H9 (cell line): ENCODE measurements at regions not wholly inside any gene's neighbourhood (a gene's known extent, or its start where the extent isn't known, plus 50 kb on each side); places are given as distances from the start of the nearest gene placed in this dataset.

Source experiments
- DNase-seq: peaks from one replicate; pipeline ENCODE4 v3.0.0-alpha.2; 2017
- H2AFZ ChIP-seq: one replicate; pipeline ENCODE4 v1.6.1; 2013; ENCODE audit warnings: mild to moderate bottlenecking, low read length, control low read depth, moderate library complexity
- H2AK5ac ChIP-seq: 2 replicates; pipeline ENCODE4 v1.6.1; 2013; ENCODE audit warnings: low read length, control low read depth, mixed read lengths; ENCODE audit not compliant: insufficient read length
- H2BK120ac ChIP-seq: one replicate; pipeline ENCODE4 v1.6.1; 2013; ENCODE audit warnings: low read depth, mild to moderate bottlenecking, low read length, control low read depth, inconsistent platforms; ENCODE audit not compliant: poor library complexity, severe bottlenecking
- H2BK12ac ChIP-seq: 2 replicates; pipeline ENCODE4 v1.6.1; 2013; ENCODE audit warnings: low read length, control low read depth, mixed read lengths, low read depth; ENCODE audit not compliant: insufficient read length
- H2BK15ac ChIP-seq: 2 replicates; pipeline ENCODE4 v1.6.1; 2013; ENCODE audit warnings: low read depth, low read length, control low read depth
- H2BK20ac ChIP-seq: one replicate; pipeline ENCODE4 v1.6.1; 2013; ENCODE audit warnings: low read depth, mild to moderate bottlenecking, low read length, control low read depth, inconsistent platforms; ENCODE audit not compliant: poor library complexity, severe bottlenecking
- H2BK5ac ChIP-seq: 2 replicates; pipeline ENCODE4 v1.6.1; 2013; ENCODE audit warnings: low read length, control low read depth, mixed read lengths; ENCODE audit not compliant: insufficient read length
- H3K14ac ChIP-seq: 2 replicates; pipeline ENCODE4 v1.6.1; 2013; ENCODE audit warnings: low read length, control low read depth; ENCODE audit not compliant: insufficient read depth
- H3K18ac ChIP-seq: 2 replicates; pipeline ENCODE4 v1.6.1; 2013; ENCODE audit warnings: low read depth, mild to moderate bottlenecking, mixed read lengths, low read length, control low read depth; ENCODE audit not compliant: insufficient read length
- H3K23ac ChIP-seq: 2 replicates; pipeline ENCODE4 v1.6.1; 2013; ENCODE audit warnings: low read length, control low read depth, mixed read lengths, low read depth; ENCODE audit not compliant: insufficient read length
- H3K23me2 ChIP-seq: 2 replicates; pipeline ENCODE4 v1.6.1; 2013; ENCODE audit warnings: low read depth, mild to moderate bottlenecking, mixed read lengths, low read length, control low read depth; ENCODE audit not compliant: insufficient read length, poor library complexity, severe bottlenecking
- H3K27ac ChIP-seq: 2 replicates; pipeline ENCODE4 v1.5.1; 2013; ENCODE audit warnings: low read length, control low read depth, mixed read lengths, low read depth; ENCODE audit not compliant: insufficient read length
- H3K27me3 ChIP-seq: 2 replicates; pipeline ENCODE4 v1.6.1; 2013; ENCODE audit warnings: low read length, control low read depth, inconsistent platforms; ENCODE audit not compliant: insufficient read depth
- H3K4ac ChIP-seq: 2 replicates; pipeline ENCODE4 v1.6.1; 2013; ENCODE audit warnings: low read depth, mild to moderate bottlenecking, control low read depth, inconsistent platforms, low read length, moderate library complexity
- H3K4me1 ChIP-seq: 2 replicates; pipeline ENCODE4 v1.6.1; 2013; ENCODE audit warnings: low read length, control low read depth, inconsistent platforms; ENCODE audit not compliant: insufficient read depth
- H3K4me2 ChIP-seq: 2 replicates; pipeline ENCODE4 v1.6.1; 2013; ENCODE audit warnings: low read length, control low read depth, mixed read lengths; ENCODE audit not compliant: insufficient read length, insufficient read depth
- H3K56ac ChIP-seq: 2 replicates; pipeline ENCODE4 v1.6.1; 2013; ENCODE audit warnings: low read depth, mild to moderate bottlenecking, mixed read lengths, low read length, control low read depth; ENCODE audit not compliant: insufficient read length
- H3K79me1 ChIP-seq: 2 replicates; pipeline ENCODE4 v1.6.1; 2013; ENCODE audit warnings: low read depth, mild to moderate bottlenecking, moderate library complexity, low read length, control low read depth, inconsistent platforms; ENCODE audit not compliant: insufficient read depth, poor library complexity, severe bottlenecking
- H3K79me2 ChIP-seq: 2 replicates; pipeline ENCODE4 v1.6.1; 2013; ENCODE audit warnings: low read length, control low read depth, inconsistent platforms; ENCODE audit not compliant: insufficient read depth
- H3K9ac ChIP-seq: 2 replicates; pipeline ENCODE4 v1.6.1; 2013; ENCODE audit warnings: low read length, control low read depth, mixed read lengths; ENCODE audit not compliant: insufficient read length; ENCODE audit errors: extremely low read depth
- H3K9me3 ChIP-seq: one replicate; pipeline ENCODE4 v1.6.1; 2013; ENCODE audit warnings: low read depth, low read length, inconsistent platforms; ENCODE audit not compliant: control insufficient read depth
- H3T11ph ChIP-seq: one replicate; pipeline ENCODE4 v1.6.1; 2013; ENCODE audit warnings: mild to moderate bottlenecking, low read length, control low read depth, inconsistent platforms
- H4K20me1 ChIP-seq: one replicate; pipeline ENCODE4 v1.6.1; 2013; ENCODE audit not compliant: control insufficient read depth, insufficient read length, insufficient read depth
- H4K5ac ChIP-seq: 2 replicates; pipeline ENCODE4 v1.6.1; 2013; ENCODE audit warnings: low read depth, mild to moderate bottlenecking, mixed read lengths, low read length, control low read depth; ENCODE audit not compliant: insufficient read length
- H4K8ac ChIP-seq: replicated peaks from 2 replicates; pipeline ENCODE4 v1.6.1; 2013; ENCODE audit warnings: low read length, control low read depth, mixed read lengths, low read depth; ENCODE audit not compliant: insufficient read length
- H4K91ac ChIP-seq: 2 replicates; pipeline ENCODE4 v1.6.1; 2013; ENCODE audit warnings: low read depth, mild to moderate bottlenecking, moderate library complexity, mixed read lengths, low read length, control low read depth; ENCODE audit not compliant: insufficient read length
- H3K27ac Mint-ChIP-seq, 3 experiments: 2 replicates in 2 of 3; 3 replicates in 1 of 3; pipeline ENCODE4 v1.8.0; 2020 to 2021; ENCODE audit warnings: mixed read lengths in 3 of 3, mild to moderate bottlenecking in 1 of 3, moderate library complexity in 1 of 3
- H3K27me3 Mint-ChIP-seq: 2 replicates; pipeline ENCODE4 v1.8.0; 2021; ENCODE audit warnings: low read depth, mild to moderate bottlenecking, moderate library complexity, mixed read lengths
- H3K36me3 Mint-ChIP-seq, 3 experiments: 2 replicates in 2 of 3; 3 replicates in 1 of 3; pipeline ENCODE4 v1.8.0; 2020 to 2021; ENCODE audit warnings: low read depth in 3 of 3, mixed read lengths in 3 of 3; ENCODE audit not compliant: insufficient read depth in 1 of 3
- H3K4me1 Mint-ChIP-seq, 2 experiments: 2 replicates each; pipeline ENCODE4 v1.8.0; 2020; ENCODE audit warnings: mixed read lengths in 2 of 2
- H3K4me3 Mint-ChIP-seq, 2 experiments: 2 replicates in 1 of 2; 3 replicates in 1 of 2; pipeline ENCODE4 v1.8.0; 2020 to 2021; ENCODE audit warnings: mild to moderate bottlenecking in 2 of 2, mixed read lengths in 2 of 2, moderate library complexity in 1 of 2
- H3K9me3 Mint-ChIP-seq, 2 experiments: 2 replicates in 1 of 2; 3 replicates in 1 of 2; pipeline ENCODE4 v1.8.0; 2020; ENCODE audit warnings: mild to moderate bottlenecking in 2 of 2, mixed read lengths in 2 of 2, moderate library complexity in 1 of 2
- WGBS: extraction: QIAGEN DNeasy Blood & Tissue Kit; methylation state at CpG from one replicate; pipeline ENCODE4 v1.1.7; 2013; ENCODE audit warnings: missing lambda C conversion rate, low lambda C conversion rate, mixed read lengths; ENCODE audit not compliant: insufficient read length; ENCODE audit errors: extremely low coverage; 5-methylcytosine and 5-hydroxymethylcytosine counted together
- TF ChIP-seq, protein P1 (sequence below): fragments of 200-600 bp; sonication (generic); conservative IDR thresholded peaks from 3 replicates; pipeline ENCODE4 v1.8.0; 2021; ENCODE audit warnings: antibody characterized with exemption, mild to moderate bottlenecking

DNA sequence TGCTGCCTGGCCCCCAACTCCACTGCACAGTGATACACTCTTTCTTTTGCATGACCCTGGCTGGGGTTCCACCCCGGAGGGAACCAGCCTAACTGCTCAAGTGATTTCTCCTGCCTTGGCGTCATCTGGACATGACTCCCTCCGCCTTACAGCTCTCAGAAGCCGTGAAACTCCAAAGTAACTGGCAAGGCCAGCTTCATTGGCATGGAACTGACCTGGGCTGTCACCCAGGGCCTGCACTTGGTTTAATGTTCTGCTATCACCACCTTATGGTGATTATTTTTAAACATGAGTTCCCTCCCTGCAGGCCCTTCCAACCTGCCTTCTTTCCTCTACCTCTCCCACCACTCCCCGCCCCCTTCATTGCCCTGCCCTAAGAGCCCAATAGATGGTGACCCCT is 139.7 kb upstream of the CDH5 start:
- Histone ChIP-seq H4K91ac (no peak overlapping the region), H2BK120ac (no peak overlapping the region), H2BK5ac (no peak overlapping the region), H3K56ac (no peak overlapping the region), H3K18ac (no peak overlapping the region), H3K23me2 (no peaks in the 10 kb centered on the region), H3K4ac (no peak overlapping the region), H3K27me3 (no peaks in the 10 kb centered on the region), H3K27ac (no peak overlapping the region), H2BK12ac (no peak overlapping the region), H3K4me2 (no peak overlapping the region), H3K9me3 (no peaks in the 10 kb centered on the region), H2BK20ac (no peak overlapping the region), H2AFZ (no peak overlapping the region), H3K79me1 (no peaks in the 10 kb centered on the region), H3T11ph (no peak overlapping the region), H3K79me2 (no peaks in the 10 kb centered on the region), H4K8ac (no peak overlapping the region), H3K23ac (no peak overlapping the region), H3K14ac (no peak overlapping the region; the same call in 1 of the 2 replicates), H3K4me1 (no peaks in the 10 kb centered on the region), H3K9ac (no peak overlapping the region), H2AK5ac (no peak overlapping the region), H4K5ac (no peak overlapping the region), H4K20me1 (no peaks in the 10 kb centered on the region), H2BK15ac (no peak overlapping the region)
- no peaks in the 10 kb centered on the region; a peak in 1 of 5 replicates for H3K9me3 Mint-ChIP-seq
- peaks cover 6% of the 10 kb centered on the region for H3K27me3 Mint-ChIP-seq
- H3K4me1 Mint-ChIP-seq, result peaks cover 3 to 5% of the 10 kb centered on the region in 2 experiments; a peak in 2 of 4 replicates
- H3K4me3 Mint-ChIP-seq, result no peak overlapping the region
- no CpG with 5 or more reads among the region's 5 CpGs for WGBS
- no peaks in the 10 kb centered on the region for H3K36me3 Mint-ChIP-seq
- no peak for DNase-seq
- no peak overlapping the region; a peak in 1 of 7 replicates for H3K27ac Mint-ChIP-seq
- TF ChIP-seq, protein P1, sequence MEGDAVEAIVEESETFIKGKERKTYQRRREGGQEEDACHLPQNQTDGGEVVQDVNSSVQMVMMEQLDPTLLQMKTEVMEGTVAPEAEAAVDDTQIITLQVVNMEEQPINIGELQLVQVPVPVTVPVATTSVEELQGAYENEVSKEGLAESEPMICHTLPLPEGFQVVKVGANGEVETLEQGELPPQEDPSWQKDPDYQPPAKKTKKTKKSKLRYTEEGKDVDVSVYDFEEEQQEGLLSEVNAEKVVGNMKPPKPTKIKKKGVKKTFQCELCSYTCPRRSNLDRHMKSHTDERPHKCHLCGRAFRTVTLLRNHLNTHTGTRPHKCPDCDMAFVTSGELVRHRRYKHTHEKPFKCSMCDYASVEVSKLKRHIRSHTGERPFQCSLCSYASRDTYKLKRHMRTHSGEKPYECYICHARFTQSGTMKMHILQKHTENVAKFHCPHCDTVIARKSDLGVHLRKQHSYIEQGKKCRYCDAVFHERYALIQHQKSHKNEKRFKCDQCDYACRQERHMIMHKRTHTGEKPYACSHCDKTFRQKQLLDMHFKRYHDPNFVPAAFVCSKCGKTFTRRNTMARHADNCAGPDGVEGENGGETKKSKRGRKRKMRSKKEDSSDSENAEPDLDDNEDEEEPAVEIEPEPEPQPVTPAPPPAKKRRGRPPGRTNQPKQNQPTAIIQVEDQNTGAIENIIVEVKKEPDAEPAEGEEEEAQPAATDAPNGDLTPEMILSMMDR, result no peak
